NCI-H1105 (cell line): ENCODE measurements at regions not wholly inside any gene's neighbourhood (a gene's known extent, or its start where the extent isn't known, plus 50 kb on each side); places are given as distances from the start of the nearest gene placed in this dataset.
"Not testable (repeated sequence)": the region's sequence is repeated elsewhere in the genome, so short reads cannot be mapped to it uniquely, and the experiment has no call there.

Source experiments
- DNase-seq: peaks from one replicate; lab custom pipeline; 2025; lab: John Stamatoyannopoulos, UW

GRCh38 chr9:26240020-26240419 is 561.8 kb upstream of the TUSC1 start:
- DNase-seq = no peak

- no peak for DNase-seq
Observed at GRCh38 chr9:26237256-26237655, 559.0 kb upstream of the TUSC1 start.

GRCh38 chr9:26234865-26235264 is 556.6 kb upstream of the TUSC1 start:
- no peak for DNase-seq

- DNase-seq = no peak
Observed at GRCh38 chr9:26231391-26231790, 553.1 kb upstream of the TUSC1 start.

GRCh38 chr9:26229324-26230054 is 551.2 kb upstream of the TUSC1 start:
- no peak for DNase-seq

GRCh38 chr9:26228273-26228672 is 550.0 kb upstream of the TUSC1 start:
- DNase-seq = no peak

- no peak for DNase-seq
Observed at GRCh38 chr9:26221290-26221689, 543.0 kb upstream of the TUSC1 start.

GRCh38 chr9:26220367-26220766 is 542.1 kb upstream of the TUSC1 start:
- no peak for DNase-seq

- no peak for DNase-seq
Observed at GRCh38 chr9:26219961-26220360, 541.7 kb upstream of the TUSC1 start.

- DNase-seq = no peak
Observed at GRCh38 chr9:26216702-26217101, 538.5 kb upstream of the TUSC1 start.

- DNase-seq = not testable (repeated sequence)
Observed at GRCh38 chr9:26214713-26215444, 536.6 kb upstream of the TUSC1 start.

GRCh38 chr9:26210338-26210851 is 532.2 kb upstream of the TUSC1 start:
- DNase-seq = no peak

GRCh38 chr9:26205261-26205660 is 527.0 kb upstream of the TUSC1 start:
- DNase-seq = no peak

- no peak for DNase-seq
Observed at GRCh38 chr9:26193237-26193636, 515.0 kb upstream of the TUSC1 start.

- no peak for DNase-seq
Observed at GRCh38 chr9:26191711-26192110, 513.5 kb upstream of the TUSC1 start.

GRCh38 chr9:26181836-26182235 is 503.6 kb upstream of the TUSC1 start:
- no peak for DNase-seq

GRCh38 chr9:26176628-26177027 is 498.4 kb upstream of the TUSC1 start:
- no peak for DNase-seq

GRCh38 chr9:26175264-26175663 is 497.0 kb upstream of the TUSC1 start:
- no peak for DNase-seq

GRCh38 chr9:26172301-26172700 is 494.1 kb upstream of the TUSC1 start:
- DNase-seq = no peak

- no peak for DNase-seq
Observed at GRCh38 chr9:26171691-26172090, 493.4 kb upstream of the TUSC1 start.

GRCh38 chr9:26170190-26170589 is 491.9 kb upstream of the TUSC1 start:
- no peak for DNase-seq

- no peak for DNase-seq
Observed at GRCh38 chr9:26169708-26170107, 491.5 kb upstream of the TUSC1 start.

GRCh38 chr9:26166537-26166936 is 488.3 kb upstream of the TUSC1 start:
- no peak for DNase-seq
